ENCODE measurements at regions not wholly inside any gene's neighbourhood (a gene's known extent, or its start where the extent isn't known, plus 50 kb on each side); places are given as distances from the start of the nearest gene placed in this dataset.

DNA sequence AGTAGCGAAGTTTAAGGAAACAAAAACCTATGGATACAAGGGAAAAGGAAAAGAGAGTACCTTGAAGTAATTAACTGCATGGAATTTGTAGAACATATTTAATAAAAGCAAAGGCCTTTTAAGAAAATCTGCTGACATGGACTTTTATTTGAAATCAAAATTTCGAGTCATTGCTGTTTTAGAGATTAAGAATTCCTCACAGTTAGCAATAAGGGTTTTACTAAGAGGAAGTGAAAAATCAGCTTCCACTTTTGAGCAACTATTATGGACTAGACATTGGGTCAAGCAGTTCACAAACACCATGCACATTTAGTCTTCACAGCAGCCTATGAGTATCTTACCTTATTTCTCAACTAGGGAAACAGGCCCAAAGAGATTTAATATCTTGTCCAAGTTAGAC is 876.3 kb downstream of the BCL11A start:
- TF ChIP-seq, protein P1, sequence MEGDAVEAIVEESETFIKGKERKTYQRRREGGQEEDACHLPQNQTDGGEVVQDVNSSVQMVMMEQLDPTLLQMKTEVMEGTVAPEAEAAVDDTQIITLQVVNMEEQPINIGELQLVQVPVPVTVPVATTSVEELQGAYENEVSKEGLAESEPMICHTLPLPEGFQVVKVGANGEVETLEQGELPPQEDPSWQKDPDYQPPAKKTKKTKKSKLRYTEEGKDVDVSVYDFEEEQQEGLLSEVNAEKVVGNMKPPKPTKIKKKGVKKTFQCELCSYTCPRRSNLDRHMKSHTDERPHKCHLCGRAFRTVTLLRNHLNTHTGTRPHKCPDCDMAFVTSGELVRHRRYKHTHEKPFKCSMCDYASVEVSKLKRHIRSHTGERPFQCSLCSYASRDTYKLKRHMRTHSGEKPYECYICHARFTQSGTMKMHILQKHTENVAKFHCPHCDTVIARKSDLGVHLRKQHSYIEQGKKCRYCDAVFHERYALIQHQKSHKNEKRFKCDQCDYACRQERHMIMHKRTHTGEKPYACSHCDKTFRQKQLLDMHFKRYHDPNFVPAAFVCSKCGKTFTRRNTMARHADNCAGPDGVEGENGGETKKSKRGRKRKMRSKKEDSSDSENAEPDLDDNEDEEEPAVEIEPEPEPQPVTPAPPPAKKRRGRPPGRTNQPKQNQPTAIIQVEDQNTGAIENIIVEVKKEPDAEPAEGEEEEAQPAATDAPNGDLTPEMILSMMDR (conservative IDR thresholded peaks at IDR 0.05): no peak
- TF ChIP-seq EZH2 (IDR thresholded peaks at IDR 0.05; ENCODE audit: low read depth): no peak

Measured in PC-9 (cell line).